NCI-H748 treated with DMSO at 0.1 percent for 48 hours (cell line): ENCODE measurements at regions not wholly inside any gene's neighbourhood (a gene's known extent, or its start where the extent isn't known, plus 50 kb on each side); places are given as distances from the start of the nearest gene placed in this dataset.
"Not testable (repeated sequence)": the region's sequence is repeated elsewhere in the genome, so short reads cannot be mapped to it uniquely, and the experiment has no call there.

Source experiments
- DNase-seq: peaks from one replicate; lab custom pipeline; 2025; lab: John Stamatoyannopoulos, UW

DNA sequence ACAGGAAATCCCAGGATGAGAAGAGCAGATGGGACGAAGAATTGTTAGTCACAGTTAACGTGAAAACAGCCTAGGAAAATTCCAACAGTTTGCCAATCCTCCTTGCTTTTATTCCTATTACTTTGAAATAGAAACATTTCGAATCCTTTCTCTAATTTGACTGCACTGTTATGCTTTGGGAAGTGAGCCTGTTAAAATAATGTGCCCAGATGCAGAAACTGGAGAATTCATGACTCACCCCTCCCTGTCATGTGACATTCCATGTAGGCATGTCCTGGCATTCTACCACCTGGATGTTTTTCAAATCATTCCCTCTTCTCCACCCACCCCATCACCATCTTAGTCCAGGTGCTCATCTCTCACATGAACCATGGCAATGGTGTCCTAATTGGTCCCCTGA lies 107.3 kb downstream of the MINAR1 start:
- no peak for DNase-seq

DNA sequence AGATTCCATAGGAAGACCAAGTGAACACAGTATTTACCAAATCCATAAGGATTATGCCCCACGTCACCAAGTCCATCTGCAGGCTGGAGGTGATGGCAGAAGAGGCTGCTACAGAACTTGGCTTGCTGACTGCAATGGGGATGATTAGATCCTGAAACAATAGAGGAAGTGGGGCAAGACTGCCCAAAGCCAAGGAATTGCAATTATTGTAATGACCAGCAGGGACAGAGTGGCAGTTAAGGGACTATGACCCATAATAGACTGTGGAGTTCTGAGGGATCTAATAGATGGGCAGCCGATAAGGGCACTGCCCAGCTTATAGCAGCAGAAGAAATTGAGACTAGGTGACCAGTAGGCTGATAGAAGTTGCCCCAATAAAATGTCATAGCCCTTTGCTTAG lies 108.4 kb downstream of the MINAR1 start:
- DNase-seq: no peak

DNA sequence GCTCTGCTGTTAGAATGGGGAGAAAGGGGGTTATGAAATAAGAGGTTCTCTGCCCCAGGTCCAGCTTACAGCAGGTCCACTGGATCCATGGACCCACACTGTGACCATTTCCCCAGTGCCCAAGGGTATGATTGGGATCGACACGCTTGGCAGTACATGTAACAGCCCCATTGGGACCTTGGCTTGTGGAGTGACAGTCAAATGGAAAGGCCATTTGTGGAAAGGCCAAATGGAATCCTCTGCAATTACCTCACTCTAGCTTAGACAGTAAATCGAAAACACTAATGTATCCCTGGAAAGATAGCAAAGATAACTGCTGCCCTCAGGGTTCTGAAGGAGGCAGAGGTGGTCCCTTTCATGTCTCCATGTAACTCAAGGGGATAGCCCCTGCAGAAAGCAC lies 109.1 kb downstream of the MINAR1 start:
- DNase-seq: no peak

DNA sequence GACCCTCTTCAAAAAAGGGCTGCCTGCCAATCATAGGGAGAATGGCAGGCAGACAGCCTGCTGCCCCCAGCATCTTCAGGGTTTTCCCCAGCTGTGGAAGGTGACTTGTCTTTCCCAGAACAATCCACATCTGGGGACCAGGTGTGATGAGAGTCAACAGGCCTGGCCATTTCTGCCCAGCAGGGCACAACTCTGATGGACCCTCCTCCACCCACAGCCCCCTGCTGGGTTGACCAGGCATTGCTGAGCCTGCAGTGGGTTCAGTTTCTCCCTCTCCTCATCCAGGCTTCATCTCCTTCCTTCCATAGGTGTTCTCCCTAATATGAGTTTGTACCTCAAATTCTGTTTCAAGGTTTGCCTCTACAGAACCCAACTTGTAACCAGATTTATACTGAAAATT lies 111.0 kb downstream of the MINAR1 start:
- DNase-seq: no peak

DNA sequence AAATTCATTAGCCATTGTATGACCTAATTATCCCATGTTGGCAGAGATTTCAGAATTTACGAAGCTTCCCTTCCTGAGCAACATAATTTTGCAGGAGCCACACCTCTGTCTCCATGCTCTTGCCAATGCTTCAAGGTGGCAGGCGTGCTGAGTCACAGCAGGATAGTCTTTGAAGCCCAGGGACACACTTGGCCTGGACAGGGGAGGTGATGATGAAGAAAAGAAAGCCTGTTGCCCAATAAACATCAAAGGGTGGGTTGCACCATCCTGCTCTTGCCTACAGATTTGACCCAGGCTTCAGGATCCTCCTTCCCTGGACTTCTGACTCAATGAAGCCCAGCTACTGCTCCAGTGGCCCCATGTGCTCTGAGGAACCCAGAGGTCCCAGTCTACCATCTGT lies 117.1 kb downstream of the MINAR1 start:
- no peak for DNase-seq

DNA sequence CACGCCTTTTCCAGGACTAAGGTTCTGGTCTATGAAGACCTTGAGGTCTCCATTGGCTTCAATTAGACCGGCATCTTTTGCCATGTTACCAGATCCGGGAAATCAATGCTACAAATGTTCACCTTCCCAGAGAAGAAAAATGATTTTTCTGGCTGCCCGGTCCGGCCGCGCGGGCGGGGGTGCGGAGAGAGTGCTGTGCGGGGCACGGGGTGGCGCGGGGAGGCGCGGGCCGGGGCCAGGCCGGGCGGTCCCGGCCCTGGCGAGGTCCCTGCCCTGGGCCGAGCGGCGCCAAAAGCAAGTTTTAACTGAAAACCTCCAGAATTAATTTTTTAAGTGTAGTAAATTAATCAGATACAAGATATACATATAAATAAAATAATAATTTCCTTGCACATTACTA lies 128.2 kb downstream of the MINAR1 start:
- no peak for DNase-seq

DNA sequence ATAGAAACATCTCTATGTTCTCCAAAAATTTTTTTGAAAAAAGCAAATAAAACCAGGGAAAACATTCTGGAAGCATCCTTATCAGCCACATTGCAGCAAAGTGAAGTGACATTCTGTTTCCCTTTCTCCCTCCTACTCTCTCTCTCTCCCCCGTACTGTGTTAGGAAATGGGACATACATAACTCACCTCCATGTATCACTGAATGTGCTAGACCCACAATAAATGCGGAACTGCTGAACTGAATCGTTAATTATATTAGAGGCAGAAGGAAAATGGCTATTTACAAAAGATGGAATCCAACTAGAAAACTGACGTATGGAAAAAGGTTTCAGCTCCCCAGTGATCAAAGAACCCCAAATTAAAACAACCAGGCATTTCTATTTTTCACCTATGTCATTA lies 129.8 kb downstream of the MINAR1 start:
- DNase-seq: no peak

DNA sequence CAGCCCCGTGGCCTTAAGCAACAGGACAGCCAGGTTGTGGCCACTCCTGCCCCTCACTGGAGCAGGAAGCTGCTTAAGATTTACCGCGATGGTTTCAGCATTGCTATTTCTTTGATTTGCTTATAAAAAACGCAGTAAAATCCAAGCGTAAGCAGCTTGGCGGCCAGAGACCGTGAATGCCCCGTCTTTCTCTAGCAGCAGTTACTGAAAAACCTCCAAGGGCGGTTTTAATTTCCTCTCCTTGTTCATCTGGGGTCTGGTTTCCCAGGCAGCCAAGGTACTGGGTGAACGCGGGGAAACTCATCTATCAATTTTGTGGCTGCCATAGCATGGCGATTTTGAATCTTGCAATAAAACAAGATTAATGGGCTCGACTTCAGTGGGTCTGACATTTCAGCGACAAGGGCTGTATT lies 130.3 kb downstream of the MINAR1 start:
- no peak for DNase-seq

DNA sequence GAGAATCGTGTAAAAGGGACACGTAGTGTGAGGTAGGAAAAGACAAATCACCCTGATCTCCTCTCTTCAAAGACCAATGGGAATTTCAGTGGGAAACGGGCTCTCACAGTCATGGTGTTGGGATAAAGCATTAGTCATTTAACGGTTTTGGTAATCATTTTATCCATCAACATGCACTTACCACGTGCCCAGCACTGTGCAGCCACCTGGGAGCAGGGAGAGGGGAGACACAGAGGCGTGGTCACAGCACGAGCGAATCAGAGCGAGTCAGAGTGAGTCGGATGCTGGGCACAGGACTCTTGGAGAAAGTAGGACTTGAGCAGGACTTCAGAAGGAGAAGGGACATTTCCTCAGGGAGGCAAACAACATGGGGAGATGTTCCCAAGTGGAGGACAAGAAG lies 130.8 kb downstream of the MINAR1 start:
- DNase-seq: no peak

DNA sequence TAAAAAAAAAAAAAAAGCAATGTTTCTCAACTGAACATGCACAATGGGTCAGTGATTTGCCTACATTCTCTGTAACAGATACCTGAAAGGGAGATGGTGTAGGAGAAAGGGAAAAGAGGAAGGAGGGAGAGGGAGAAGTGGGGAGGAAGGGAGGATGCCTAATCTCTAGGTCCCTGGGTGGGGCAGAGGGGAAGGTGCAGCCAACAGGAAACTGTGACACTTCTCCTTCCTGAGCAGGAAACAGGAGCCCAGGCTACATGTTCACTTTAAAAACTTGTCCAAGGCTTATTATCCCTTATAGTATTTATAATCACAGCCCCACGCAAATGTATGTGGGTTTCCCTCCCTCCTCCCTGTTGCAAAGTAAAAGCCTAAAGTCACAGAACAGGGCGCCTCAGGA lies 137.9 kb downstream of the MINAR1 start:
- DNase-seq: no peak

DNA sequence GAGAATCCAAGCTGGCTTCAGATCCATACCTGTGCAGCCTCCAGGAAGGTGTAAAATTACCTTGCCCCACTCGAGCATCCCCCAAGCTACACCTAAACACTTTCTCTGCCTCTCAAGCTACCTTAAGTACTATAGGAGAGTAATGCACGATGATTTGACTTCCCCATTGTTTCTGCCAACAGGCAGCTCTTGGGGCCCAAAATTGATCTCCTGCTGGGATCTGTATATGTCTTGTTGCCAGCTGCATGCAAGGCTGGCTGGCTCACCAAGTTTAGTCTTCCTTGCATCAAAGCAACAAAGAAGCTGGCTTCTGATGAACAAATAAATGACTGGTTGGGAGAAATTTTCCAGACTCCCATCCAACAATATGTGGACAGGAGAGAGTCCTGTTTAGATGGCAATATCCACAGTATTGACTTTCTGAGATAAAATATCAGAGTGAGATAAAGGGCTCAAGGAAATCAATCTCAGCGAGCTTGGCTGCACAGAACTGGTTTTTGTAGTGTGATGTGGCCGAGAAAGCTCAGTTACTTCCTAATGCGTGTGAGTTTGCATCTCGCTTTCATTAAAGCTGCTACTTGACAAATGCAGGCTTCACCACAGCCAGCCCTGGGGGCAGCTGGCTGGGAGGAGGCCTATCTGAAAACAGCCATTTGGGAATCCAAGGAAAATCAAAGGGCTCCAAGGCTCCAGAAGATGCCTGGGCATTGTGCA lies 140.7 kb downstream of the MINAR1 start:
- no peak for DNase-seq

DNA sequence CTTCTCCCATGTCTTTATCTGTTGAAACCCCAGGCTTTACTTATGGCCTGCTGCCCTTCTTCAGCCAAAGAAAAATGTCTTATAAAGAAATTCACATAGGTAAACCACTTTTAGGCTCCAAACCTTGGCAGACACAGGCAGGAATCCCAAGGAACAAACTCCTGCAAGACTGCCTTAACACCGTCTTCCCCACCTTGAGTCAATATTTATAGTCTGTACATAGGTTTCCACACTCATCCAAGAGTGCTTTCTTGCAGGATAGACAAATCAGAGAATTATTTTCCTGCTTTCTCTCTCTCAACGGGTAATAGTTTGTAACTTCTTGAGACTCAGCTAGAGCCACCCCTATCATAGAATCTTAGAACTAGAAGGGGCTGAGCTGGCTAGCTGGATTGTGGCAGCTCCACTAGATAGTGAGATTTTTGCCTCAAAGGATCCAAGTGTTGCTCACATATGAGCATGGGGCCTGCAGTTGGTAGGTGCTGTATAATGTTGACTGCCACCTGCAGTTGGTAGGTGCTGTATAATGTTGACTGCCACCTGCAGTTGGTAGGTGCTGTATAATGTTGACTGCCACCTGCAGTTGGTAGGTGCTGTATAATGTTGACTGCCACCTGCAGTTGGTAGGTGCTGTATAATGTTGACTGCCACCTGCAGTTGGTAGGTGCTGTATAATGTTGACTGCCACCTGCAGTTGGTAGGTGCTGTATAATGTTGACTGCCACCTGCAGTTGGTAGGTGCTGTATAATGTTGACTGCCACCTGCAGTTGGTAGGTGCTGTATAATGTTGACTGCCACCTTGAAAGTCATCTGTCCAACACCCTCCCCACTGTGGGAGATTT lies 142.5 kb downstream of the MINAR1 start:
- not testable (repeated sequence) for DNase-seq

DNA sequence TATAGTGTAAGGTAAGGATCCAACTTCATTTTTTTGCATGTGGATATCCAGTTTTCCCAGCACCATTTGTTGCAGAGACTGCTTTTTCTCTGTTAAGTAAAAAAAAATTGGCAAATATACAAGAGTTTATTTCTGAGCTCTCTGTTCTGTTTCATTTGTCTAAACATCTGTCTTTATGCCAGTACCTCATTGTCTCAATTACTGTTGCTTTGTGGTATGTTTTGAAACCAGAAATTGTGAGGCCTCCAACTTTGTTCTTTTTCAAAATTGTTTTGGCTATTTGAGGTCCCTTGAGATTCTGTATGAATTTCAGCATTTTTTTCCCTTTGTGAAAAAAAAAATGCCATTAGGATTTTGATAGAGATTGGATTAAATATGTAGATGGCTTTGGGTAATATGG lies 150.5 kb downstream of the MINAR1 start:
- no peak for DNase-seq

DNA sequence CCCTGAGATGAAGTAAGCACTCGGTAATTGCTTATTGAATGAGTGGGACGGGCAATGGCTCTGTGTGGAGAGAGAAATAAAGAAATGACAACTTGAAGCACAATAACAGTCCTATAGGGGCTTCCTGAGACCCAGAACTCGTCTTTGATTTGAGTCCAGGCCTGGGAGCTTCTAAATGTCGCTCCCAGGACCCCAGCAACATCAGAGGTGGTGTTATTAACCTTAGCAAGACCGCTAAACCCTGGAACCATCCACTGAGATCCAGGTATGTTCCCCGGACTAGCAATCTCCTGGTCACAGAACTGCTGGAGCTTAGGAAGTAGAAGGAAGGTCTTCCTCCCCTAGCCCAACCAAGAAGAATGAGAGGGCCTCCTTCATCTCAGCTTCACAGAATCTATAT lies 160.0 kb downstream of the MINAR1 start:
- DNase-seq: no peak

DNA sequence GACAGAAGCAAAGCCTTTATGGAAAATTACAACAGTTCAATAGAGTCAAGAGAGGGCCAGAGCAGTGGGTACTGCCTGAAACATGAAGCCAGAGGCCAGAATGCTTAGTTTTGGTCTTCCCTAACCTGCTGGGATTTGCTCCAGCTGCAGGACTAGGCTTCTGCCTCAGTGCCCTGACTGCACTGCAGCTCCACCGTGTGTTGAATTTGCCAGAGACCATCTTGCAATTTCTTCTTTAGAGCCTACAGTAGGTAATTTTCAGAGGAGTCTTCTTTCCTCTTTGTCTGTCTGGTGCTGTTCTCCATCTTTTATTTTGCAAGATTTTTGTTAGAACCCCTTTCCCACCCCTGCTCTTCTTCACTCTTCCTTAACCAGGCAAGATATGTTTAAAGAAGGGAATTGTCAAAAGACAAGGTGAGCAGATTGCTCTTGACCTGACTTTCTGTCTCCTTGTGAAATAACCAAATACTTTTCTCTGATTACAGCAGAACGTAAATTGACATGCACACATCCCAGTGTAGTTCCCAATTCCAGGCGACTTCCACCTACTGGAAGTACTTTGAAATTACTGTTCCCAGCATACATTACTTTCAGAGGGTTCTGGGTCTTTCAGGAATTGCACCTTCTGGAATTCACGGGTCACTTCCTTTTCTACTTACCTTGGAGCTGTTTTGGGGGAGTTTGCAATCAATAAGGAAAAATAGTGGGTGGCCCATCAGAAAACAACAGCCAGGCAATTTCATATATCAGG lies 161.2 kb downstream of the MINAR1 start:
- no peak for DNase-seq

DNA sequence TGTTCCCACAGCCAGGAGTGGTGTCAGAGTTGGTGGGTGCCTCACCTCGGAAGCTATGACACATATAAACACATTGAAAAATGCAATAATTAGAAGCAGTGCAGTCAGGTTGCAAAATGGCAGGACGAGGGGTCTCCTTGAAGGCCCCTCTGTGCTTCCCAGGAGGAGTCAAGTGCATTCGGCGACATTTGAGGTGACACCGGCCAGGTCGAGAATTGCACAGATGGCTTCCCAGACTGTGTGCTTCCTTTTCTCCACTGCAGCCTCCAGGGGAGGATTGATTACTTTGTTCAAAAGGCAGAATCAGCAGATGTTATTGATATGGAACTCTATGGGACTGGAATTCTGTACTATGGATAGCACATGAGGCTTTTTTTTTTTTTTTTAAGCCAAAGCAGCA lies 163.2 kb downstream of the MINAR1 start:
- no peak for DNase-seq

DNA sequence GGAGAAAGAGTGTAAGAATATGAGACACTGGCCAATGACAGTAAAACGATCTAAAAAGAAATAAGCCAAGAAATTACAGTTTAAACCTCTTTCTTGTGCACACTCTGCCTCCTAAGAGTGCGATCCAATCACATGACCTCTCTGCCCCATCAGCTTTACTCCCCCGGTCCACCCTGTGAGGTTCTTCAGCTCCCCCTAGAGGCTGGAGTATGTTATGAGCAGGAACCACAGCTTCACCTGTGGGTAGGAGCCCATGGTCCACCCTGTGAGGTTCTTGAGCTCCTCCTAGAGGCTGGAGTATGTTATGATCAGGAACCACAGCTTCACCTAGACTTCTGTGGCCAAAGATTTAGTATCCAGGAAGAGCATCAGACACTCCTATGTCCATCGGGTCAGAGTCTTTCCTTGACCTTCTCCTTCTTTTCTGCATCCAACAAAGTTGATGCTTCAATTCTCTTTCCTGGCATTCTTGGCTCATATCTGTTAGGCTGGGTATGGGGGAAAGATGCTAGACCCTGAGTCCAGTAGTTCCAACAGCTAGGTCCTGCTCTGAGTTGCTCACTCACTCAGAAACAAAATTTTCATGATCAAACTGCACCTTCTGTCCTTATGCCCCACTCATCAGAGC lies 164.0 kb downstream of the MINAR1 start:
- DNase-seq: peak; percentile 63

DNA sequence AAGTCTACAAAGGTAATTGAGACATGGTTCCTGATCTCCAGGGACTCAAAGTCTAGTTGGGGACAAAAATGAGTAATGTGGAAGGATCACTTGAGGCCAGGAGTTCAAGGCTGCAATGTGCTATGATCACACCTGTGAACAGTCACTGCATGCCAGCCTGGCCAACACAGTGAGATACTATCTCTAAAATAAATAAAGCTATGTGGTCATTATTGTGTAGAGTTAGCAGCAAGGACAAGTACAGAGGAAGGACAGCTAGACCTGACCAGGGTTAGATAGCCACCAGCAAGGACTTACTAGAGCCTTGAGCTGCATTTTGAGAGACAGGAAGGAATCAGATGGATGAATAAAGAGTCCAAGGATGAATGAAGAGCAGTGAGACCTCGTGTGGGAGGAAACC lies 166.5 kb downstream of the MINAR1 start:
- no peak for DNase-seq

DNA sequence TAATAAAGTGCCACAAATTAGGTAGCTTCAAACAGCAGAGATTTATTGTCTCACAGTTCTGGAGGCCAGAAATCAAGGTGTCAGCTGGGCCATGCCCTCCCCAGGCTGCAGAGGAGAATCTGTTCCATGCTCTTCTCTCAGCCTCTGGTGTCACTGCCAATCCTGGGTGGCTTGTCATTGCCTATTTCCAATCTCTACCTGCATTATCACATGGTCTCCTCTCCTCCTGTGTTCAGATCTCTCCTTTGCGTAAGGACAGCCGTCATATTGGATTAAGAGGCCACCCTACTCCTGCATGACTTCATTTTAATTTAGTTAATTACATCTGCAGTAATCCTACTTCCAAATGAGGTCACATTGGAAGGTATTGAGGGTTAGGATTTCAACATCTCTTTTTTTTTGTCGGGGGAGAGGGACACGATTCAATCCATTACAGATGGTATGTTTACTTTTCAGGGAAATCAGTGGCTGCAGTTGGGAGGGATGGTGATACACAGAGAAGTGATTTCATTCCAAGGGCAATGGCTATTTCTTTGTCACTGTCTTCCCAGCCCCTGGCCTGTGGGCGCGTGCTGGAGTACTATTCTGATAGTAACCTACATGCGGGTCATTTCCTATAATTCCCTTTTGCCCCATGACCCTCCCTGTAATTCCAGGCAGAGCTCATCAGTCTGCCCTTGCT lies 169.4 kb downstream of the MINAR1 start:
- no peak for DNase-seq

DNA sequence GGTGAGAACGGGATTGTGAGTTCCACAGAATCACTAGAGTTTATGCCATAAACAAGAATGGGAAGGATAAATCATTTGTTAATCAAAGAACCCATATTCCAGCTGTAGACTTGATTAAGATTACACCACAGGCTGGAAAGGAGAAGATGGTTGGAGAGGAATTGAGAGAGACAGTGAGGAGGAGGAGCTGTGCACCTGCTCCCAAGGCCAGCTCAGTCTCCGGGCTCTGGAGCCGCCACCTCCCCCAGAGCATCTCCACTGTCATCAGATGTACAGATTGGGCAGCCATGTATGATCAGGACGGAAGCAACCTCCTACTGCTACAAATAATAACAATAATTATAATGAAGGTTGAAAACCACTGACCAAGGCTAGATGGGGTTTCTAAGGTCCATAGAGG lies 170.0 kb downstream of the MINAR1 start:
- DNase-seq: no peak

DNA sequence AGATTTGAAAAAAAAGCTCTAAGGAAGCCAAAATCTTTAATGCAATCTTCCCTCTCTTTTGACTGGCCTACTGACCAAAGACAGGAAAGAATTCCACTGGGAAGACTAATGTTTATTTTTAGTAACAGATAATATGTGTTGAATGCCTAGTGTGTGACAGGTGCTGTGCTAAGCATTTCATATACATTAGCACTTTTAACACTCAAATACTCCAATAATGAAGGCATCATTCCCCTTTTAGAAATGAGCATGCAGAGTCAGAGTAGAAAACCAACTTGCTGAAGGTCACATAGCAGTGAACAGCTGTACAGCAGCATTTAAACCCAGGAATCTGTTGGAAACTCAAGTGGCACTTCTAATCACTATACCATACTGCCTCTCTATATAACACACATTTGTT lies 170.6 kb downstream of the MINAR1 start:
- DNase-seq: no peak

DNA sequence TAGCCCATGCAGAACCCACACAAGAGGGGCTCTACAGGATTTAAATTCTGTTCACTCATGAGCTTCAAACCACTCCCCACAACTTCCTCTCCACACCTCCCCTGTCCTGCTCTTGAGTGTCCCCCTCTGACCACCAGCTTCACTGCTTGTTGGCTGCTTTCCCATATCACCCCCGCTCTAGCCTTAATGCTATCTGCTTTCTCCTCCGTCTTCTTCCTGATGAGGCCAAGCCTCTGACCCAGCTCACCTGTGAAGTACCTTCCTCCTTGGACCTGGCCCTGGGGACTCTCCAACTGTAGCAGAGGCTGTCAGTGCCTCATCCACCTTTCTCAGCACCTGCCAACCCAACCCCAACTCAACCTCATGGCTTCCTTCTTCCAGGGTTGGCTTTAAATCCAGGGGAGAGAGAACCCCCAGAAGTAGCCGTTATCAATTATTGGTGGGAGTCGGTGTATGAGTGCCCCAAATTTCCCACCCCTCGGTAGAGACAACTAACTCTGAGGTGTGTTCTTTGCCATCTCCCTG lies 174.8 kb downstream of the MINAR1 start:
- DNase-seq: no peak
